K562 (cell line): ENCODE measurements at regions not wholly inside any gene's neighbourhood (a gene's known extent, or its start where the extent isn't known, plus 50 kb on each side); places are given as distances from the start of the nearest gene placed in this dataset.

ENCODE experiments used
- ATAC-seq: fragments of 200-7000 bp; cut with Tn5 transposase; 3 replicates; pipeline ENCODE4 v1.9.1; 2020; ENCODE audit warnings: moderate library complexity
- BruUV-seq: library from RNA; stranded (reverse); fragments of 400-500 nt; replicated peaks from 2 replicates; lab custom pipeline; 2021; lab: Mats Ljungman, UMichigan
- CTCF ChIA-PET: fragments of 300-600 bp; formaldehyde crosslinking; extraction: SDS; loops from one replicate; lab custom pipeline; 2021; ENCODE audit warnings: low intra/inter-chr PET ratio; lab: Yijun Ruan, JAX
- POLR2A ChIA-PET: fragments of 300-600, 350-650 bp; sonication (Branson Sonifier 250); formaldehyde crosslinking; extraction: SDS; loops from one replicate; lab custom pipeline; 2021; ENCODE audit warnings: antibody characterized with exemption, inconsistent platforms; lab: Yijun Ruan, JAX
- DNase-seq, 4 experiments: peaks; one replicate each; pipeline versions ENCODE4 v3.0.0 to v3.0.0-alpha.2; 2011 to 2018; ENCODE audit warnings: low spot score in 3 of 4, mixed read lengths in 3 of 4; ENCODE audit errors: extremely low read depth in 1 of 4
- FAIRE-seq: peaks from 2 replicates; lab custom pipeline; 2011; peaks lifted over from hg19 to GRCh38; lab: Jason Lieb, UNC
- H2AFZ ChIP-seq: 2 replicates; pipeline ENCODE4 v1.6.0; 2011; ENCODE audit warnings: low read depth, low read length, control low read depth, inconsistent platforms
- H3K27ac ChIP-seq: fragments of 200-600 bp; 3 replicates; pipeline ENCODE4 v1.8.0; 2011; ENCODE audit warnings: low read depth, mild to moderate bottlenecking, control low read depth, inconsistent platforms, low read length, moderate library complexity, mixed read lengths; ENCODE audit errors: extremely low read depth
- H3K27me3 ChIP-seq, 2 experiments: fragments of 300-600 bp in 1 of 2; 2 replicates in 1 of 2; 3 replicates in 1 of 2; pipeline versions ENCODE4 v1.6.0 to v1.8.0; 2011; ENCODE audit warnings: inconsistent platforms in 2 of 2, low read length in 2 of 2, mild to moderate bottlenecking in 1 of 2, mixed read lengths in 1 of 2, moderate library complexity in 1 of 2; ENCODE audit not compliant: control insufficient read depth in 2 of 2, insufficient read depth in 2 of 2
- H3K36me3 ChIP-seq: fragments of 300-600 bp; 3 replicates; pipeline ENCODE4 v1.8.0; 2011; ENCODE audit warnings: mild to moderate bottlenecking, low read length, inconsistent platforms; ENCODE audit not compliant: control insufficient read depth, insufficient read depth
- H3K4me1 ChIP-seq, 2 experiments: fragments of 200-600 bp in 1 of 2; replicated peaks in 1 of 2; 2 replicates in 1 of 2; 3 replicates in 1 of 2; pipeline versions ENCODE4 v1.5.1 to v1.8.0; 2011; ENCODE audit warnings: inconsistent platforms in 2 of 2, low read length in 2 of 2, mild to moderate bottlenecking in 1 of 2, mixed read lengths in 1 of 2, moderate library complexity in 1 of 2; ENCODE audit not compliant: control insufficient read depth in 2 of 2, insufficient read depth in 2 of 2
- H3K4me2 ChIP-seq: 2 replicates; pipeline ENCODE4 v1.6.1; 2011; ENCODE audit warnings: low read length, control low read depth, inconsistent platforms, mixed read lengths; ENCODE audit not compliant: insufficient read depth
- H3K4me3 ChIP-seq: fragments of 200-600 bp; sonication (generic), shearing (Covaris generic); 2 replicates; pipeline ENCODE4 v1.5.1; 2016; ENCODE audit warnings: control low read depth, inconsistent platforms
- H3K79me2 ChIP-seq: fragments of 200-600 bp; 3 replicates; pipeline ENCODE4 v1.8.0; 2011; ENCODE audit warnings: low read length, inconsistent platforms; ENCODE audit not compliant: control insufficient read depth, insufficient read depth
- H3K9ac ChIP-seq, 2 experiments: 2 replicates each; pipeline versions ENCODE4 v1.6.0 to v1.6.1; 2011; ENCODE audit warnings: low read depth in 2 of 2, low read length in 2 of 2, control low read depth in 1 of 2, inconsistent platforms in 1 of 2, mild to moderate bottlenecking in 1 of 2, mixed read lengths in 1 of 2; ENCODE audit not compliant: insufficient read depth in 1 of 2
- H3K9me1 ChIP-seq: one replicate; pipeline ENCODE4 v1.6.0; 2011; ENCODE audit warnings: inconsistent platforms, mild to moderate bottlenecking, low read length, moderate library complexity; ENCODE audit not compliant: control insufficient read depth, insufficient read depth
- H3K9me3 ChIP-seq: replicated peaks from 2 replicates; pipeline ENCODE4 v1.5.1; 2011; ENCODE audit warnings: low read depth, low read length, inconsistent platforms; ENCODE audit not compliant: control insufficient read depth, insufficient read depth
- H4K20me1 ChIP-seq: replicated peaks from 2 replicates; pipeline ENCODE4 v1.6.1; 2011; ENCODE audit warnings: low read length, inconsistent platforms, mixed read lengths; ENCODE audit not compliant: control insufficient read depth, insufficient read depth
- BDP1 ChIP-seq: IDR thresholded peaks from 3 replicates; pipeline ENCODE4 v1.6.1; 2011; ENCODE audit not compliant: insufficient read length, insufficient read depth
- CC2D1A ChIP-seq: fragments of 450-650 bp; IDR thresholded peaks from 2 replicates; pipeline ENCODE4 v1.6.1; 2017; ENCODE audit warnings: mild to moderate bottlenecking
- DMBX1 ChIP-seq: fragments of 250-450 bp; sonication (Bioruptor Pico); IDR thresholded peaks from 2 replicates; pipeline ENCODE4 v1.8.0; 2022; ENCODE audit warnings: inconsistent platforms, mild to moderate bottlenecking, moderate library complexity, borderline replicate concordance
- KLF10 ChIP-seq: fragments of 250-450 bp; sonication (Bioruptor Pico); IDR thresholded peaks from 2 replicates; pipeline ENCODE4 v1.6.1; 2021; ENCODE audit warnings: matching md5 sums
- NR4A1 ChIP-seq, 2 experiments: fragments of 250-450 bp in 1 of 2; fragments of 450-650 bp in 1 of 2; sonication (Bioruptor Pico) in 1 of 2; IDR thresholded peaks; 2 replicates each; pipeline versions ENCODE4 v1.4.0 to v1.6.1; 2016 to 2020; ENCODE audit warnings: mild to moderate bottlenecking in 2 of 2, missing compliant biosample characterization in 1 of 2, missing genetic modification characterization in 1 of 2, moderate library complexity in 1 of 2
- SMARCC2 ChIP-seq: fragments of 450-650 bp; IDR thresholded peaks from 2 replicates; pipeline ENCODE4 v1.6.1; 2017; ENCODE audit warnings: antibody characterized with exemption, moderate library complexity, mild to moderate bottlenecking, low read depth
- ZMIZ1 ChIP-seq, 2 experiments: fragments of 150-350 bp in 1 of 2; IDR thresholded peaks; 2 replicates each; pipeline ENCODE4 v1.6.1; 2012 to 2016; ENCODE audit warnings: low read depth in 2 of 2, low read length in 2 of 2, mild to moderate bottlenecking in 1 of 2, moderate library complexity in 1 of 2
- ZNF318 ChIP-seq, 2 experiments: fragments of 450-650 bp; IDR thresholded peaks; 2 replicates each; pipeline ENCODE4 v1.6.1; 2016; ENCODE audit warnings: mild to moderate bottlenecking in 2 of 2, borderline replicate concordance in 1 of 2, low read depth in 1 of 2, moderate library complexity in 1 of 2
- ZNF707 ChIP-seq: fragments of 250-450 bp; sonication (Bioruptor Pico); conservative IDR thresholded peaks from 2 replicates; pipeline ENCODE4 v1.8.0; 2022; ENCODE audit warnings: inconsistent platforms, mild to moderate bottlenecking, moderate library complexity
- WGBS: fragments of 100-300 bp; shearing (Covaris generic); methylation state at CpG from one replicate; pipeline ENCODE4 v1.1.6; 2016; ENCODE audit warnings: low coverage, mixed read lengths; ENCODE audit not compliant: insufficient coverage; ENCODE audit errors: missing lambda C conversion rate; 5-methylcytosine and 5-hydroxymethylcytosine counted together
- in situ Hi-C: fragments of 300-500 bp; cut with MboI; formaldehyde crosslinking; loops from 4 replicates; pipeline ENCODE4 v1.15.0; 2018; ENCODE audit warnings: inconsistent platforms, mixed read lengths
- intact Hi-C: fragments of 100-400 bp; cut with micrococcal nuclease; formaldehyde crosslinking; loops from 2 replicates; pipeline ENCODE4 v1.14.2; 2022

- no peaks in the 10 kb centered on the region for H3K36me3 ChIP-seq
- no peaks in the 10 kb centered on the region for H3K27me3 ChIP-seq
- no peaks in the 10 kb centered on the region for H3K9me3 ChIP-seq
- no peak overlapping the region for H3K4me2 ChIP-seq
- intact Hi-C loops (no loop called here), in situ Hi-C loops (no loop called here)
- H2AFZ ChIP-seq = no peak overlapping the region
- no peaks in the 10 kb centered on the region for H3K79me2 ChIP-seq
- WGBS = 0% methylated on average over 2 of the region's 2 CpGs
- H3K27ac ChIP-seq = no peak overlapping the region
- DNase-seq (no peak), ATAC-seq (no peak), FAIRE-seq (no peak)
- no TSS peak for BruUV-seq
- ChIA-PET POLR2A (no interaction called here), CTCF (no interaction called here)
- no peak overlapping the region for H3K4me3 ChIP-seq
- no peak overlapping the region for H3K9ac ChIP-seq
- H3K9me1 ChIP-seq = no peaks in the 10 kb centered on the region
- no peaks in the 10 kb centered on the region for H3K4me1 ChIP-seq
- no peaks in the 10 kb centered on the region for H4K20me1 ChIP-seq
- no peak for TF ChIP-seq DMBX1
- no peak for TF ChIP-seq KLF10 (CRISPR knock-in tag)
- no peak for TF ChIP-seq NR4A1 (CRISPR knock-in tag; IDR thresholded peaks at IDR 0.05)
- no peak for TF ChIP-seq NR4A1 (tag; IDR thresholded peaks at IDR 0.05)
- TF ChIP-seq CC2D1A = no peak
- TF ChIP-seq ZNF707 (CRISPR knock-in tag) = no peak
- no peak for TF ChIP-seq BDP1
- TF ChIP-seq SMARCC2 = no peak
- no peak for TF ChIP-seq ZMIZ1 (IDR thresholded peaks at IDR 0.05; ENCODE audit: low read depth in 2 of 2, low read length in 2 of 2)
- TF ChIP-seq ZNF318 (IDR thresholded peaks at IDR 0.05; ENCODE audit: borderline replicate concordance in 1 of 2, low read depth in 1 of 2) = no peak
These were observed 822.7 kb downstream of the DTWD2 start for GRCh38 chr5:118165619-118166018.
